ENCODE measurements at regions not wholly inside any gene's neighbourhood (a gene's known extent, or its start where the extent isn't known, plus 50 kb on each side); places are given as distances from the start of the nearest gene placed in this dataset.

- Histone ChIP-seq H3K4me3 (no peak overlapping the region), H3K27ac (ENCODE audit: low read depth) (no peak overlapping the region), H3K4me1 (ENCODE audit: insufficient read depth) (no peaks in the 10 kb centered on the region), H3K27me3 (ENCODE audit: insufficient read depth) (no peaks in the 10 kb centered on the region), H3K9me2 (ENCODE audit: insufficient read depth) (no peaks in the 10 kb centered on the region), H3F3A (replicated peaks; ENCODE audit: low read depth) (no peaks in the 10 kb centered on the region), H3K36me3 (ENCODE audit: insufficient read depth) (no peaks in the 10 kb centered on the region), H2AFZ (no peak overlapping the region), H3K79me2 (replicated peaks; ENCODE audit: insufficient read depth) (no peaks in the 10 kb centered on the region), H4K20me1 (replicated peaks; ENCODE audit: insufficient read depth) (no peaks in the 10 kb centered on the region; the same call in 1 of the 2 replicates), H3K4me2 (no peak overlapping the region)
- Mint-ChIP-seq H3K36me3 (ENCODE audit: low read depth) (no peaks in the 10 kb centered on the region), H3K4me3 (no peak overlapping the region), H3K4me1 (peaks cover 11% of the 10 kb centered on the region), H3K27ac (no peak overlapping the region), H3K9me3 (no peaks in the 10 kb centered on the region), H3K27me3 (ENCODE audit: insufficient read depth, low read depth, poor library complexity) (peaks cover 2% of the 10 kb centered on the region)
- ATAC-seq (no peak), DNase-seq (ENCODE audit: low spot score) (no peak)
- TF ChIP-seq ETS1 (IDR thresholded peaks at IDR 0.05) = no peak
- TF ChIP-seq ZNF331 (CRISPR knock-in tag; IDR thresholded peaks at IDR 0.05; ENCODE audit: low read depth) = no peak
- no peak for TF ChIP-seq EZH2phosphoT487 (IDR thresholded peaks at IDR 0.05; ENCODE audit: unreplicated experiment)
- no peak for TF ChIP-seq ZNF462 (CRISPR knock-in tag; IDR thresholded peaks at IDR 0.05)
- no peak for TF ChIP-seq EZH2 (IDR thresholded peaks at IDR 0.05; ENCODE audit: low read depth, unreplicated experiment)
- TF ChIP-seq STAT1 (IDR thresholded peaks at IDR 0.05; ENCODE audit: unreplicated experiment) = no peak
- TF ChIP-seq CTCF (conservative IDR thresholded peaks at IDR 0.05; ENCODE audit: low read depth in 2 of 2) = no peak
- TF ChIP-seq CREB1 (CRISPR knock-in tag; IDR thresholded peaks at IDR 0.05; ENCODE audit: low read depth) = no peak
- TF ChIP-seq REST (IDR thresholded peaks at IDR 0.05; ENCODE audit: unreplicated experiment) = no peak
- no peak for TF ChIP-seq NANOG (IDR thresholded peaks at IDR 0.05; ENCODE audit: borderline replicate concordance)
- no peak for TF ChIP-seq JUNB (IDR thresholded peaks at IDR 0.05; ENCODE audit: unreplicated experiment)
- TF ChIP-seq ZNF114 (CRISPR knock-in tag; IDR thresholded peaks at IDR 0.05) = no peak
- TF ChIP-seq POLR2AphosphoS5 (IDR thresholded peaks at IDR 0.05; ENCODE audit: low read depth) = no peak
Measured at GRCh38 chr3:194757647-194758061, 72.0 kb downstream of the FAM43A start.

Data from GM23338 (cell line).